ENCODE measurements at regions not wholly inside any gene's neighbourhood (a gene's known extent, or its start where the extent isn't known, plus 50 kb on each side); places are given as distances from the start of the nearest gene placed in this dataset.
A peak's percentile ranks its signal among the peaks of the same experiment; 100 is the strongest.

- H3K27ac Mint-ChIP-seq (ENCODE audit: low read depth, unreplicated experiment) = no peak overlapping the region
- no peaks in the 10 kb centered on the region for H3K4me1 Mint-ChIP-seq (ENCODE audit: insufficient read depth, unreplicated experiment)
- BruUV-seq (replicated peaks) = no TSS peak
- no peaks in the 10 kb centered on the region for H3K36me3 Mint-ChIP-seq (ENCODE audit: insufficient read depth, unreplicated experiment)
- H3K9me3 Mint-ChIP-seq (ENCODE audit: unreplicated experiment) = no peaks in the 10 kb centered on the region
- no peak overlapping the region for H3K4me3 Mint-ChIP-seq (ENCODE audit: unreplicated experiment)
- intact Hi-C loops (cut with micrococcal nuclease) = no loop called here
- DNase-seq (ENCODE audit: unreplicated experiment) = peak; percentile 48
- ChIA-PET POLR2A (interaction anchor here (0.7 kb wide), 1 partner anchor 165 kb away, joined by 3 read pairs; no protein-coding TSS in a partner anchor), CTCF (no interaction called here)
- TF ChIP-seq CTCF (IDR thresholded peaks at IDR 0.05; ENCODE audit: unreplicated experiment) = no peak
- H3K27me3 Mint-ChIP-seq (ENCODE audit: insufficient read depth, unreplicated experiment) = peaks cover 59% of the 10 kb centered on the region
Observed at GRCh38 chr2:15799432-15799827, 140.9 kb upstream of the MYCN start.

GRCh38 chr2:15800495-15801329, 139.6 kb upstream of the MYCN start:
- no TSS peak for BruUV-seq (replicated peaks)

GRCh38 chr2:15801439-15801838, 138.9 kb upstream of the MYCN start:
- Mint-ChIP-seq H3K9me3 (ENCODE audit: unreplicated experiment) (no peaks in the 10 kb centered on the region), H3K27me3 (ENCODE audit: insufficient read depth, unreplicated experiment) (peaks cover 60% of the 10 kb centered on the region), H3K36me3 (ENCODE audit: insufficient read depth, unreplicated experiment) (no peaks in the 10 kb centered on the region), H3K27ac (ENCODE audit: low read depth, unreplicated experiment) (no peak overlapping the region), H3K4me1 (ENCODE audit: insufficient read depth, unreplicated experiment) (no peaks in the 10 kb centered on the region), H3K4me3 (ENCODE audit: unreplicated experiment) (no peak overlapping the region)
- POLR2A ChIA-PET = interaction anchor here (0.6 kb wide), 1 partner anchor 480 kb away, joined by 3 read pairs; no protein-coding TSS in a partner anchor
- no TSS peak for BruUV-seq (replicated peaks)
- intact Hi-C loops (cut with micrococcal nuclease) = no loop called here
- DNase-seq (ENCODE audit: unreplicated experiment) = no peak
- CTCF ChIA-PET = no interaction called here
- TF ChIP-seq CTCF (IDR thresholded peaks at IDR 0.05; ENCODE audit: unreplicated experiment) = no peak

More at GRCh38 chr2:15800495-15801329, 139.6 kb upstream of the MYCN start:
- peaks cover 60% of the 10 kb centered on the region for H3K27me3 Mint-ChIP-seq (ENCODE audit: insufficient read depth, unreplicated experiment)
- POLR2A ChIA-PET = no interaction called here
- H3K36me3 Mint-ChIP-seq (ENCODE audit: insufficient read depth, unreplicated experiment) = no peaks in the 10 kb centered on the region
- H3K9me3 Mint-ChIP-seq (ENCODE audit: unreplicated experiment) = no peaks in the 10 kb centered on the region
- no peak for TF ChIP-seq CTCF (IDR thresholded peaks at IDR 0.05; ENCODE audit: unreplicated experiment)
- peak; percentile 22 for DNase-seq (ENCODE audit: unreplicated experiment)
- H3K27ac Mint-ChIP-seq (ENCODE audit: low read depth, unreplicated experiment) = no peak overlapping the region
- CTCF ChIA-PET = no interaction called here
- no peak overlapping the region for H3K4me3 Mint-ChIP-seq (ENCODE audit: unreplicated experiment)
- H3K4me1 Mint-ChIP-seq (ENCODE audit: insufficient read depth, unreplicated experiment) = no peaks in the 10 kb centered on the region
- intact Hi-C loops (cut with micrococcal nuclease) = no loop called here

- intact Hi-C loops (cut with micrococcal nuclease) = no loop called here
- Mint-ChIP-seq H3K4me3 (ENCODE audit: unreplicated experiment) (no peak overlapping the region), H3K27ac (ENCODE audit: low read depth, unreplicated experiment) (no peak overlapping the region), H3K9me3 (ENCODE audit: unreplicated experiment) (no peaks in the 10 kb centered on the region), H3K36me3 (ENCODE audit: insufficient read depth, unreplicated experiment) (no peaks in the 10 kb centered on the region), H3K4me1 (ENCODE audit: insufficient read depth, unreplicated experiment) (no peaks in the 10 kb centered on the region), H3K27me3 (ENCODE audit: insufficient read depth, unreplicated experiment) (peaks cover 59% of the 10 kb centered on the region)
- ChIA-PET CTCF (interaction anchor here (0.6 kb wide), 1 partner anchor 955 kb away, joined by 3 read pairs; no protein-coding TSS in a partner anchor), POLR2A (interaction anchor here (0.6 kb wide), 1 partner anchor 480 kb away, joined by 3 read pairs; no protein-coding TSS in a partner anchor)
- TF ChIP-seq CTCF (IDR thresholded peaks at IDR 0.05; ENCODE audit: unreplicated experiment) = no peak
- DNase-seq (ENCODE audit: unreplicated experiment) = no peak
- no TSS peak for BruUV-seq (replicated peaks)
Observed at GRCh38 chr2:15801904-15802303, 138.4 kb upstream of the MYCN start.

All from MCF 10A (cell line).